Uterus (tissue), 3 donors: ENCODE measurements at regions not wholly inside any gene's neighbourhood (a gene's known extent, or its start where the extent isn't known, plus 50 kb on each side); places are given as distances from the start of the nearest gene placed in this dataset.

Experiments used
- DNase-seq, 2 donors: peaks; one replicate each; pipeline ENCODE4 v3.0.0-alpha.2; 2019 to 2020
- H3K27ac ChIP-seq, 2 donors: fragments of 200-600 bp; sonication (generic); 1 replicate in 1 of 2; 2 replicates in 1 of 2; pipeline ENCODE4 v1.5.1; 2016 to 2018
- H3K27me3 ChIP-seq, 2 donors: fragments of 200-600 bp; sonication (generic); one replicate each; pipeline ENCODE4 v1.5.1; 2018 to 2019; ENCODE audit warnings: control low read depth in 1 of 2
- H3K36me3 ChIP-seq, 2 donors: fragments of 200-600 bp; sonication (generic); one replicate each; pipeline ENCODE4 v1.5.1; 2019; ENCODE audit warnings: control low read depth in 1 of 2
- H3K4me1 ChIP-seq, 2 donors: fragments of 200-600 bp; sonication (generic); one replicate each; pipeline ENCODE4 v1.5.1; 2018 to 2019; ENCODE audit warnings: control low read depth in 1 of 2
- H3K4me3 ChIP-seq, 2 donors: fragments of 200-600 bp; sonication (generic); 1 replicate in 1 of 2; 2 replicates in 1 of 2; pipeline ENCODE4 v1.5.1; 2018 to 2019; ENCODE audit warnings: mild to moderate bottlenecking in 1 of 2
- H3K9me3 ChIP-seq, 2 donors: fragments of 200-600 bp; sonication (generic); one replicate each; pipeline ENCODE4 v1.5.1; 2019; ENCODE audit warnings: control low read depth in 1 of 2
- CTCF ChIP-seq, 4 experiments: fragments of 200-600 bp in 2 of 4; fragments of 450-650 bp in 2 of 4; sonication (generic) in 2 of 4; IDR thresholded peaks; one replicate each; pipeline ENCODE4 v1.5.1; 2016 to 2019; ENCODE audit warnings: antibody characterized with exemption in 4 of 4, mild to moderate bottlenecking in 2 of 4, moderate library complexity in 1 of 4
- POLR2A ChIP-seq, 2 donors: fragments of 450-650 bp; IDR thresholded peaks; one replicate each; pipeline ENCODE4 v1.6.1; 2016; ENCODE audit warnings: antibody characterized with exemption in 2 of 2, mild to moderate bottlenecking in 1 of 2, moderate library complexity in 1 of 2
- intact Hi-C: fragments of 100-400 bp; cut with DNase I; formaldehyde crosslinking; loops from one replicate; pipeline ENCODE4 v1.15.1; 2023; ENCODE audit warnings: low total_unique reads
- donor health status: DM: yes; HTN: yes; CAD: no.

DNA sequence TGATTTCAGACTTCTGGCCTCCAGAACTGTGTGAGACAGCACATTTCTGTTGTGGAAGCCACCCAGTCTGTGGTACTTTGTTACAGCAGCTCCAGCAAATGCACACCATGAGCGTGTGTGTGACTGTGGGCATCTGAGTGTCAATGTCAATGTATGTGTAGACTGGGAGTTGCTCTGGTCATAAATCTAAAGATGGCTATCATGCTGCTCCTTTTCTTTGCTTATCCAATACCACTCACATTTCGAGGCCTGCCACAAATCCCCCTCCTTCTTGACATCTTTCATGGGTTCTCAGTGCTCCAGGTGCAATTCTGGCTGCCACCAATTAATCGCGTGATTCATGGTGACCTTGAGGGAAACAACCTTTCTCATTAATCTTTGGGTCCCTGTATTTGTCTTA is 141.2 kb downstream of the RWDD3 start:
- TF ChIP-seq CTCF (IDR thresholded peaks at IDR 0.05) (no peak), POLR2A (IDR thresholded peaks at IDR 0.05) (no peak)
- Histone ChIP-seq H3K4me3 (no peak overlapping the region), H3K27ac (no peak overlapping the region), H3K36me3 (no peaks in the 10 kb centered on the region), H3K4me1 (no peaks in the 10 kb centered on the region), H3K9me3 (no peaks in the 10 kb centered on the region), H3K27me3 (no peaks in the 10 kb centered on the region)
- no peak for DNase-seq
- intact Hi-C loops = no loop called here

GRCh38 chr1:95380909-95381308 is 146.9 kb downstream of the RWDD3 start:
- intact Hi-C loops = no loop called here
- Histone ChIP-seq H3K4me1 (no peaks in the 10 kb centered on the region), H3K4me3 (no peak overlapping the region), H3K27me3 (no peaks in the 10 kb centered on the region), H3K36me3 (no peaks in the 10 kb centered on the region), H3K27ac (no peak overlapping the region), H3K9me3 (no peaks in the 10 kb centered on the region)
- DNase-seq = no peak
- no peak for TF ChIP-seq CTCF (IDR thresholded peaks at IDR 0.05)
- no peak for TF ChIP-seq POLR2A (IDR thresholded peaks at IDR 0.05)

- H3K4me1 ChIP-seq = no peaks in the 10 kb centered on the region
- H3K36me3 ChIP-seq = no peaks in the 10 kb centered on the region
- TF ChIP-seq POLR2A (IDR thresholded peaks at IDR 0.05) (no peak), CTCF (IDR thresholded peaks at IDR 0.05) (no peak)
- H3K27me3 ChIP-seq = no peaks in the 10 kb centered on the region
- intact Hi-C loops = no loop called here
- DNase-seq = no peak
- H3K27ac ChIP-seq = no peak overlapping the region
- H3K9me3 ChIP-seq = no peaks in the 10 kb centered on the region
- H3K4me3 ChIP-seq = no peak overlapping the region
These were observed 148.2 kb downstream of the RWDD3 start for GRCh38 chr1:95382000-95382786.

DNA sequence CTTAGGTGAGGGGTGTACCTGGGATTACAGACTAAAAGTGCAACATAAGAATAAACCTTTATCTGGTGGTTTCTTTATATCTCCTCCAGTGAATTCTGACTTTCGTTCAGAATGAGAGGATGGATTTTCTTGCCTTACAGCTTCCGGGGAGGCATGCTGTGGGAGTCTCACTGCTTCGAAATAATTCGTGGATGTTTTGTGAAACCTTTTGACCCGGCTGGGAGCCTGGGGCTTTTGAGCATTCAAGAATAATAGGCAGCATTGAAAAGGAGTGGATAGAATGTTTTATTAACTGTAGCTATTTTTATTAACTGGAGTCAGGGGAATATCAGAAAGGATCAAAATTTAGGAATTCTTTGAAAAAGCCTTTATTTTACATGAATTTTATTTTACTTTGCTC is 149.1 kb downstream of the RWDD3 start:
- DNase-seq = no peak
- Histone ChIP-seq H3K4me1 (no peaks in the 10 kb centered on the region), H3K9me3 (no peaks in the 10 kb centered on the region), H3K36me3 (no peaks in the 10 kb centered on the region), H3K4me3 (no peak overlapping the region), H3K27ac (no peak overlapping the region), H3K27me3 (no peaks in the 10 kb centered on the region)
- TF ChIP-seq CTCF (IDR thresholded peaks at IDR 0.05) = no peak
- no peak for TF ChIP-seq POLR2A (IDR thresholded peaks at IDR 0.05)
- intact Hi-C loops = no loop called here

- Histone ChIP-seq H3K27ac (no peak overlapping the region), H3K4me3 (no peak overlapping the region), H3K4me1 (no peaks in the 10 kb centered on the region), H3K27me3 (no peaks in the 10 kb centered on the region), H3K9me3 (no peaks in the 10 kb centered on the region), H3K36me3 (no peaks in the 10 kb centered on the region)
- no peak for DNase-seq
- no peak for TF ChIP-seq POLR2A (IDR thresholded peaks at IDR 0.05)
- no peak for TF ChIP-seq CTCF (IDR thresholded peaks at IDR 0.05)
- intact Hi-C loops = no loop called here
These were observed 150.6 kb downstream of the RWDD3 start for GRCh38 chr1:95384567-95384966.
